ENCODE measurements at regions not wholly inside any gene's neighbourhood (a gene's known extent, or its start where the extent isn't known, plus 50 kb on each side); places are given as distances from the start of the nearest gene placed in this dataset.

DNA sequence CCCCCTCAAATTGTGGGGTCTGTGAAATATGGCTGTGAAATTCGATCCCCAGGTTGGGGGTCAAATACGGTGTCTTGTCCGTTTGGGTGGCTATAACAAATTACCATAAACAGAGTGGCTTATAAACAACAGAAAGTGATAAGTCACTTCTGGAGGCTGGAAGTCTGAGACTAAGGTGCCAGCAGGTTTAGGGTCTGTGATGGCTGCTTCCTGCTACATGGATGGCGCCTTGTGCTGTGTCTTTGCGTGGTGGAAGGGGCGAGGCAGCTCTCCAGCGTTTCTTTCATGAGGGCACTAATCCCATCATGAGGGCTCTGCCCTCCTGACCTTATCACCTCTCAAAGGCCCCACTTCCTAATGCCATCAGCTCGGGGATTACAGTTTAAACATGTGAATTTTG lies 120.0 kb downstream of the IRF8 start:
- DNase-seq = no peak

DNA sequence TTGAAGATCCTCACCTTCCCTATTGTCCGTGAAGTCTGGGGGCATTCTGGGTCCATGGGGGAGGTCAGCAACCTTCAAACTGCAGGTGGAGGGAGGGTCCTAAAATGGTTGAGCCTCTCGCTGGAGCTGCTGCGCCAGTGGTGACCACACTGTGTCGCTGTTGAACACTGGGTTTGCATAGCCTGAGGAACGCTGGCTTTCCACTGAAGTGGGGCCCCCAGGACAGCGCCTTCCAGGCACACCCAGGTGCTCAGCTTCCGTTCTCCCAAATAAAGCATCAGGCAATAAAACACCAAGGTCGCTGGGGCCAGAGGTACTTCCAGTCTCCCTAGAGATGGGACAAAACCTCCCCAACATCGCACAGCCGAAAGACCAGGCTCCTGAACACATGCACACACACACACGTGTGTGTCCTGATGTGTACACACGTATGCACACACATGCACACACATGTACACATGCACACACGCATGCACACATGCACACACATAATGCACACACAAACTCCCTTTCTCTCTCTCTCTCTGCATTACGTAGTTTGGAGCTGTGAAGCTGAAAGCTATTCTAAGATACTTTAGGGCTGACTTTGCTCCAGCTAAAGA lies 120.6 kb downstream of the IRF8 start:
- no peak for DNase-seq

DNA sequence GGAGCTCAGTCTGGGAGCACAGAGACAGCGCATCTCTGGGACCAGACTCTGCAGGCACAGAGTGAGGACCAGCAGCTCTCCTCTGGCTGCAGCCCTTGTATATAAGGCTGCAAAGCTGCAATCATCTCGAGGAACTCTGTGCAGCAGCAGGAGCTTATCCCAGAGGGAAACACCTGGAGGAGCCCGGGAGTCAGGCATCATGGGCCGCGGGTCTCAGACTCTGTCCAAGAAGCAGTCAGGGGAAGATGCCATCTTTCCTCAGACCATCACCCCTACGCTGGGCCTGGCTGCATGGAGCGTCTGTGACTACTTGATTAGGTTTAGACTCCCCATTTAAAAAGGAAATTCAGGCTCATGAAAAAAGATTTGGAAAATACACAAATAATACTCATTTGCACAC lies 122.0 kb downstream of the IRF8 start:
- DNase-seq = no peak

DNA sequence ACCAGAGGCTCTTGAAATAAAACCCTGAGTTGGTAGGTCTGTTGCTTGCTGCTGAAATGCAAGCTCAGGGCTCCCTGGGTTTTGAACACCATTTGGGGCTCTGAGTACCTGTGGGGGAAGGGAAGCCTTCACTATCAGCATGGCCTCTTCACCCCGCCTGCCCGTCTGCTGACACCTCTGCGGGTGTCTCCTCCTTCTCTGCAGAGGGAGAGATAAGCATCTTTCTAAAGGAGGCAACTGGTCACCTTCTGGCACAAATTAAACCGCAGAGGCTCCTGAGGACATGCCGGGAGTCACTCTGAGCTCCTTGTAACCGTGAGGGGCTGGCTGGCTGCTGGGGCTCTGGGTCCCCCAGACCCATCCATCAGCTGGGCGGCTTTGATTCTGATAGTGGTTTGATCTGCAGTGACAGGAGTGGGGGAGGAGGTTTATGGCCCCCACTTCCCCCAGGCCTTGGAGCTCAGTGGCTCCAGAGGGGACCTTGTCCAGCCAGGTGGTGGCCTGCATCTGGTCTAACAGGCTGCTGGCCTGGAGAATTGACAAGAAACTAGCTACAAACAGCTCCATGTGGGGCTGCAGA lies 123.5 kb downstream of the IRF8 start:
- no peak for DNase-seq

DNA sequence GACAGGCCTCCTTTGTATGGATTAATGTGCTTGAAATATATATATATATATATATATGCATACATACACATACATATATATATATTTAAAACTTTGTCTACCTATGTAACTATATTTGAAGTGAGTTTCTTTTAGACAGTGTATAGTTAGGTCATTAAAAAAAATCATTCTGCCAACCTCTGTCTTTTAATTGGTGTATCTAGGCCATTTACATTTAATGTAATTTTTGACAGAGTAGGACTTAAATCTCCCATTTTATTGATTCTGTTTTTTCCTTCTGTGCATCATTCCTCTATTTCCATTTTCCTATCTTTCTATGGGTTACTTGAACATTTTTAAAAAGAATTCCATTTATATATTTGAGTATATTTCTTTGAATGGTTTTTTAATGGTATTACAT lies 125.2 kb downstream of the IRF8 start:
- no peak for DNase-seq

DNA sequence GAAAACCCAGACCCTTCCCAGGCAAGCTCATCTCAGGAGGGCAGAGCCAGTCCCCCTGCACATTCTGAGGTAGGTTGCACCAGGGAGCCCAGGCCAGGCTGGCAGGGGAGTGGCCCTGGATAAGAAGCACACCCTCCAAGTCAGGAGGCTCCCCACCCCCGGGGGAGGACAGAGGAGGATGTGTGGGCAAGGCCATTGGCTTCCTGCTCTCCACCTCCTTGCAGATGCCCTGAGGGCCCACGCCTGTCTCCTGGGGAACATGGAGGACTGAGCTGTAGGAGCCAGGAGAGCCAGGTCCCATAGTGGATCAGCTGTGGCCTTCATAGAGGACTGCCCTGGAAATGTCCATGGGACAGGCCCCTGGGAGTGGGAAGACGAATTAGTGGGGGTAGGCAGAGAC lies 126.7 kb downstream of the IRF8 start:
- no peak for DNase-seq

DNA sequence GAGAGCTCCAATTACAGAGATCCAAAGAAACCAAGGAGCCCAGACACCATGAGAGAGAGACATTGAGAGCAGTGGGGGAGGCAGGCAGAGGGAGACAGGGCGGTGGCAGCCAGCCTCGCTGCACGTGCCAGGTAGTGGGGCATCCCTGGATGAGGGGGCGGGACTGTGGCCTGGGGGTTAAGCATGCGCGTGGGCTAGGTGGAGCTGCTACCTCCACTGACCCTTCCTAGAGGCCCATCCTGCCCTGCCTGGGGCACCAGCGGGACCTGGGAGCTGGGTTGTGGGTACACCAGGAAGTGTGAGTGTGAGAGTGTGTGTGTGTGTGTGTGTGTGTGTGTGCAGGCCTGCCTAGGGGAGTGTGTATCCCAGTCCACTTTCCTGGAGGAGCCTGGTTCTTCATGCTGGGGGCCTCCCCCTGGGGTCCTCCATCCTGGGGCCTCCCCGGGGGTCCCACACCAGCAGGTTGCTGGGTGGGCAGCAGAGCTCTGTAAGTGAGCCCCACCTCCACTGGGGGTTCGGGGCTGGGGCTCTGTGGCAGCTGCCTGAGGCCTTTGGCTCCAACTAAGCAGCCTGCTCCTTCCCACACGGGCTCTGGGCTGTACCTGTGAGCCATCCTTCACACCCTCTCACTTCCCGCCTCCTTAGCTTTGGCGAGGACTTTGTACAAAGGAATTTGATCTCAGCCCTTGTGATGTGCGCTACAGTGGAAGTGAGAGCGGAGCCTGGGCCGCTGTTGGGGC lies 127.4 kb downstream of the IRF8 start:
- DNase-seq = no peak

DNA sequence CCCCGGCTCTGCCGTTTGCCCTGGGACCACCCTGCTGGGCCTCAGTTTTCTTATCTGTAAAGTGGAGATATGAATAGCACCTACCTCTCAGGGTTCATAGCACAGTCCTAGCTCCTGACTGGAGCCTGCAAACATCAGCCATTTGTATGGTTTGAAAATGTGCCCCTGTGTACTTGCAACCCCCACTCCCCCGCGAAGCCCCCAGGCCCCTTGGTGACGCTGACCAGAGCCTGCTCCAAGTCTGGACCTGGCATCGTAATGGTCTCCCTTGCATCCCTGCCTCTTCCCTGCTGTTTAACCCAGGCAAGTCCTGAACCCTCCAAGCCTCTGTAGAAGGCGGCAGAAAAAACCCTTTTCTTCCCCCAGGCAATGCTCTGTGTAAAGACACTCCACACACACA lies 128.0 kb downstream of the IRF8 start:
- no peak for DNase-seq

DNA sequence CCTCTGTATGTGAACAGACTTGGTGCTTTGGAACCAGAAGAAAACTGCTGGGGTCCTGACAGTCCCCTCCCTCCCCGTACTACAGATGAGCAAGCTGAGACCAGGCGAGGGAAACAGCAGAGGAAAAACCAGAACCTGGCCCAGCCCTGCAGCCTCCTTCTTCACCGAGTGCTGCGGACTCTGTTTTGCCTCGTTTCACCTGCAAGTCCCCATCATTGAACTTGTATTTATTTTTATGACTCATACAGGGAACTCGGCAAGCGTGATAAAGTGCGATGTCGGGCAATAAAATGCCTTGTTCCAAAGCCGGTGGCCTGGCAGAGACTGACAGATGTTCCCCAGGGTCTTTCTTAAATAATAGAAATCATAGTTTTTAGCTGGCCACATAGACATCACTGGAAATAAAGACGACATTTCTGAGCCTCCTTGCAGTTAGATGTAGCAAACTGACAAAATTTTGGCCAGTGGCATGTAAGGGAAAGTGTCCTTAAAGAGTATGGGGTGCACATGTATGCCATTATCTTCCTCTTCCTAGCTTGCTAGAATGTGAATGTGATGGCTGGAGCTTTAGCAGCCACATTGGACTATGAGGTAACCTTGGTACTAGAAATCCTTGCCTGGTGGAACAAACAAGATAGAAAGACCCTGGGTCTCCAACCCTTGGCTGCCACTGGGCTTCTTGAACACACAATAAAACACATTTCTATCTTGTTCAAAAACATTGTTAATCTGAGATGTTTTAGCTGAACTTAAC lies 128.6 kb downstream of the IRF8 start:
- no peak for DNase-seq

DNA sequence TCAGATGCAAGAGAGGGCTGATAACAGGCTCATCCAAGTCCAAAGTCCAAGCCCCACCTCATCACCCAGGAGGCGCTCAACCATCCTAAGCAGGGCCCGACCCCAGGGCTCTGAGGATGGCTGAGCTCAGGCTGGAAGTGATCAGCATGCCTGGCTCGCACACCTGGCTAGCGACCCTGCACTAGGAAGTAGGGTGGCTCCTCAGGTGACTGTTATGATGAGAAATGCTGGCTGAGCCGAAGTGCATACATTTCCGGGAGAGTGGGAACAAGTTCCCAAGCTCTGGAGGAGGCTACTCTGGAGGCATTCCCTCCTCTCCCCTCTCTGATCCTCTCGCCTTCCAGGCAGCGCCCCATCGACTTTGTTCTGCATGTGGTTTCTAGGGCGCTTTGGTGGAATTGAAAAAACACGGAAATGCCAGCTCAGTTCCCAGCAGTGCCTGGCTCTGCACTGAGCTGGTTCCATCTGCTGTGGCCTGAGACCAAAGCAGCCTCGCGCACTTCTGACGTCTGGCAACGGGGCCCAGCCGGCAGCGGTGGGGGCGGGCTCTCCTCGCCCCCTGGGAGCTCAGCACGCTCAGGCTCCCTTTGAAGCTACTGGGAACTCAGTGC lies 130.3 kb downstream of the IRF8 start:
- no peak for DNase-seq

DNA sequence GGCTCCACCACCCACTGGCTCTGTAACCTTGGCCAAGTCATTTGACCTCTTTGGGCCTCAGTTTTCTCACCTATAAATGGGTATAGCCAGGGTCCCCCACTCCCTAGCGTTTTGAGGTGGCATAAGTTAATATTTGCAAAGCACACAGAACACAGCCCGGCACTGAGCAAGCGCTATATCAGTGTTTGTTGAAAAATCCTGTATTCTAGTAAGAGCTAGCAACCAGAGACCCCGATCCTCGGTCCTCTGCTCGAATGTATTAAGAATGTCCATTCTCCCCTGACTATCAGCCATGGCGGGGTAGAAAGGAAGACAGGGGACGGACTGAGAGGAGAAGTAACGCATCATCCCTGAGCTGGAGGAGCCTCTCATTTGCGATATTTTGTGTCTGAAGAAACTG lies 131.2 kb downstream of the IRF8 start:
- no peak for DNase-seq

DNA sequence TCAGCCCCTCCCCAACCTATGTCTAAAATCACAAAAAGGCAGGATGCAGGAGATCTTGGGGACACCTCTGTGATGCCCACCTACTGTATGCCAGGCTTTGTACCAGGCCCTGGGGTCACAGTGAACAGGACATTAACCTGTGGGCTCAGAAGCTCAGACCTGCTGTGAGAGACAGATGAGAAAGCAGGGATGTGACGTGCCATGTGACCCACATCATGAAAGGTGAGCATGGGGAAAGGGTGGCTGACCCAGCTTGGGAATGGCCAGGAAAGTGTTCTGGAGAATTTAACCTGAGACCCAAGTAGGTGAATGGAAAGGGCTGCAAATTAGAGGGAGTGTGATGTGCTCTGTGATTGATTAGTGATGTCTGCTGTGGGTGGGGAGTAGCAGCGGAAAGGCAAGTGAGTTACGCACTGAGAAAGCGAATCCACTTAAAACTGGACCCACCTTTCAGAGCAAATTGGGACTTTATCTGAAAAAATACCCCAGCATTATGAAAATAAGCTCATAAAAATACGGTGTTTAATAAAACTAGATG lies 132.2 kb downstream of the IRF8 start:
- DNase-seq = no peak

DNA sequence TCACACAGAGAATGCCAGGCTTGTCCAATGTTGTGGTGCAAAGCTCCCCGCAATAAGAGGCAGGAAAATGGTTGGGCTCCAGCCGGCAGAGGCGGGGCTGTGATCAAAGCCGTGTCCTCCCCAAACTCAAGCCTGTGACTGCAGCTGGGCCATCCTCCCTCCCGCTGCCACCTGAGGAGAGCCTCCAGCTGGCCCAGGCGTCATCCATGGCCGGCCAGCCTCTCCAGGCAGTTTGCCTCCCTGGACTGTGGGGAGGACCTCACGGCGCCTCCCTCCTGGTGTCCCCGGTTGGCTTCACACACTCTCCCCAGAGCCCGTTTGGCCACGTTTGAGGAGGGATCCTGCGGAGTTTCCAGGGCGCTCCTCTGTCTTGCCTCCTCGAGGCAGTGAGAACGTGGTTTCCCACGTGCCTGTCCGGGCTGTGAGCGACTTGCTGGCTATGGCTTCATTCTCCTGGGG lies 134.1 kb downstream of the IRF8 start:
- DNase-seq = no peak

DNA sequence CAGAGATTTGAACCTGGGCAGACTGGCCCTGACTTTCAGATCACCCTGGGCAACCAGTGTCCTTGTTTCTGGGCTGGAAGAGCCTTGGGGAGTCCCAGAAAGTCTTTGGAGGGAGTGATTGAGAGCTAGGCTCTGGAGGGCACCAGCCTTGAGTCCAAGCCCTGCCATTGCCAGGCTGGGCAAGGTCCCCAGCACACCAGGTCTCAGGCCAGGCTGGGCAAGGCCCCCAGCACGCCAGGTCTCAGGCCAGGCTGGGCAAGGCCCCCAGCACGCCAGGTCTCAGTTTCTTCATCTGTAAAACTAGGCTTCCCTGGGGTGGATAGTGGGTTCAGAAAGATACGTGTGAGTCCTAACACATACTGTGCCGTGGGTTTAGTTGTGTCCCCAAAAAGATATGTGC lies 135.0 kb downstream of the IRF8 start:
- DNase-seq = no peak

DNA sequence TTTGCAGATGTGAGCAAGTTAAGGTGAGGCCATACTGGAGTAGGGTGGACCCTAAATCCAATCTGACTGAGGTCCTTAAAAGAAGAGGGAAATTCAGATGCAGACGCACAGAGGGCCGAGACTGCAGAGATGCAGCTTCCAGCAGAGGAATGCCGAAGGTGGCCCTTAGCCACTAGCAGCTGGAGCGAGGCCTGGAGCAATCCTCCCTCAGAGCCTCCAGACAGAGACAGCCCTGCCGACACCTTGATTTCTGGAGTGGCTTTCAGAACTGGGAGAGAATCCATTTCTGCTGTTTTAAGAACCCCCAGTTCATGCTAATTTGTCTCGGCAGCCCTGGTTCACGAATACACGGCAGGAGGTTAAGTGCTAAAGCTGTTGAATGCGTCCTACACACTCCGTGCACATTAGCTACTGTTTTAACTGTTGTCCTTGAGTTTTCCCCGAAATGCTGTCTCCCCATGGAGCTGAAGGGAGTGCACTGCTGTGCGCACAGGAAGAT lies 135.5 kb downstream of the IRF8 start:
- DNase-seq = no peak

DNA sequence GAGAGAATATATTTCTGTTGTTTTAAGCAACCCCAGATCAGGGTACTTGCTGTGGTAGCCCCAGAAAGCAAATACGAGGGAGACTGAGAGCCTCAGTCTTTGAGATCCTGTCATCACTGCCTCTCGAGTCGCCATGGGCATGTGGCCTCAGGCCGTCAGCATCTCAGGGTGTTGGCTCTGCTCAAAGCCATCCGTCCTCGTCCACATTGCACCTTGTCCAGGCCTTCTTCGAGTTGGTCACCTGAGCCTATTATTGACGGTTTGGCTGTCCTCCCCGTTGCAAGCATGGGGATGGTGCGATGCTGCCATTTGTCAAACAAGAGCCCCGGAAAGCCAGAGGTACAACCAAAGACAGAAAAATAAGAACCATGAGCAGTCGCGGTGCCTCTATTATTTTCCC lies 136.9 kb downstream of the IRF8 start:
- no peak for DNase-seq

DNA sequence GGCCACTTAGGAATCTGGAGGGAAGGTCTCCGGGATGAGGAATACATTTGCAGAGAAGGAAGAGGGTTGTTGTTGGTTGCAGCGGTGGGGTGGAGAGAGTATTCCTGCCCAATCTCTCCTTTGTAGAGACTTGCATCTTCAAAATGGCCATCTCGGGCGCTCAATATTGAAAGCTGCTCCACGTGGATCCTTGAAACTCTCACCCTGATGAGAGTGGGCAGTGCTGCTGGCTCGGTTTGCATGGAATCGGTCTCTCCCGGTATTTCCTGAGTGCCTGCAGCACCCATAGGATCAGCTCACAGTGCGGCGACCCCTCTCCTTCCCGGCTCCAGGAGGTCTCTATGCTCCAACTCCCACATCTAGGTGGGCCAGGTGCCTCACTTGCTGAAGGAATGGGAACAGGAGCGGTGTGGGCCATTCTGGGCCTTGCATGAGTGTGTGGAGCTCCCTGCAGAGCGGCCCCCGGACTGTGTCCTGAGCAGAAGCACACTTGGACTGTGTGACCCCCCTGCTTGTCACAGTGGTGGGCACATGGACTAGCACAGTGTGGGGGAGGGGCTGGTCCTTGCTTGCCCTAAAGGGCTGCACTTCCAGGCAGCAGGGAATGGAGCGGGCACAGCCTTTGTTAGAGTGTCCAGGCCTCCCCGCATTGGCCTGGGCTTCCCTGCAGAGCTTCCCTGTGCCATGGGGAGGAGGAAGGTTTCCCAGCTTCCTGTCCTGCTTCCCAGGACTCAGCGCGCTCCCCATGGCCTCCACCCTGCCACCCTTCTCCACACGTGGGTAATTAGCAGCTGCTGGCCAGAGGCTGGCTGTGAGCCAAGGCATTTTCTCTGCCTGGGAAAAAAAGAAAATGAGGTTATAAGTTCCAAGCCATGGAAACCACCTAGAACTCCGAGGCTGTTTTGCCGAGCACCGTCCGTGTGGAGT lies 139.3 kb downstream of the IRF8 start:
- no peak for DNase-seq

DNA sequence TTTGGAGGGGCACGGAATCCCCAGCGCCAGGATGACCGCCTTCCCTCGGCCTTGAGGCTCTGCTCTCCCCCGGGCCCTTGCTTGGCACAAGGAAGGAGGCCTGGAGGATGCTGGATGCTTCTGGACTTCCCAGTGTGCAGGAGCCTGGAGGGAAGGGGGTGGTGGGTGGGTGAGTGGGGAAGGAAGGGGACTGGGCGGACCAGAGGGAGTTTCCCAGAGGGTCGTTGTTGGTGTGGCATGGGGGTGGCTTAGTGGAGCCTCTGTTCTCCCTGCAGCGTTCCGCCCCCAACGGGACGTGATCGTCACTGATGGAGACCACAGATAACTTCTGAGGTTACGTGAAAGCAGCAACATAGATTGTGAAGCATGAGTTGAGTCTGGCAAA lies 140.0 kb downstream of the IRF8 start:
- DNase-seq = peak; percentile 67

DNA sequence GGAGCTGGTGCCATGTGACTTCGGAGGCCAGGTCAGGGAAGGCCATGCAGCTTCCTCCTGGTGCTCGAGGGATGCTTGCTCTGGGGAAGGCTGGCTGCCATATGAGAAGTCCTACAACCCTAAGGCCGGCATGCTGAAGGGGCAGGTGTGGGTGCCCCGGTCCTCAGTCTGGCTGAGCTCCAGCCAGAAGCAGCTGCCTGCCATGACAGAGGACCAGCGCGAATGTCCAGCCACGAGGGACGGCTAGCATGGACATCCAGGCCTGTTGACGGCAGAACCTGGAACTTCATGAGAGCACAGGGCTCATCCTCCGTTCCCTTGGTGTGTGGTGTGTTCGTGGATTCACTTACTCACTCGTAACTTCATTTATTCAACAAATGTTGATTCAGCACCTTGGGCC lies 140.6 kb downstream of the IRF8 start:
- no peak for DNase-seq

DNA sequence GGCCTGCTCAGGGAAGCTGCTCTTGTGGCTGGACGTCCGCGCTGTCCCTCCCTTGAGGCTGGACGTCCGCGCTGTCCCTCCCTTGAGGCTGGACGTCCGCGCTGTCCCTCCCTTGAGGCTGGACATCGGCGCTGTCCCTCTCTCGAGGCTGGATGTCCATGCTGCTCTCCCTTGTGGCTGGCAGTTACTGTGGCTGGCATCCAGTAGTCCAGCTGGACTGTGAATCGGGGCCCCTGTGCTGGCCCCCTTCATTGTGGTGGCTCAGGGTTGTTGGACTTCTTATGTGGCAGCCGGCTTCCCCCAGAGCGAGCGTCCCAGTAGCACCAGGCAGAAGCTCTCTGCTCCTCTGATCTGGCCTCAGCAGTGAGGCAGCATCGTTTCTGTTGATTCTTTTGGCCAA lies 141.5 kb downstream of the IRF8 start:
- no peak for DNase-seq

DNA sequence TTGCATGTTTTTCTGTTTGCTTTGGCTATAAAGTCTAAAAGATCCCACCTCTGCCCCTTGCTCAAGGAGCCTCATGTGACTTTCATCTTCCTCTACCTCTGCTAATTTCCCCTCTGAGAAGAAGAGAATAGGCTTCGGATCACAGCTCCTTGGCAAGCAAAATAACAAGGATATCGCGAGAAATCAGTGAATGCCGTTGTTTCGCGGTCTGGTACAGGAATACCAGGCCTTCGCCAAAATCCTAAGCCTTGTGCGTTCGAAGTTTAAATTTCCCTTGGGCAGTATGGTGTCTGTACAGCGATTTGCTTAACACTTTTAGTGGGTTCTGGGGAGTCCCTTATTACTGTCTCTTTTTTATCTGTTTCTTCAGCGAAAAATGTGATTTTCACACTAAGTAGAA lies 142.3 kb downstream of the IRF8 start:
- DNase-seq = no peak

DNA sequence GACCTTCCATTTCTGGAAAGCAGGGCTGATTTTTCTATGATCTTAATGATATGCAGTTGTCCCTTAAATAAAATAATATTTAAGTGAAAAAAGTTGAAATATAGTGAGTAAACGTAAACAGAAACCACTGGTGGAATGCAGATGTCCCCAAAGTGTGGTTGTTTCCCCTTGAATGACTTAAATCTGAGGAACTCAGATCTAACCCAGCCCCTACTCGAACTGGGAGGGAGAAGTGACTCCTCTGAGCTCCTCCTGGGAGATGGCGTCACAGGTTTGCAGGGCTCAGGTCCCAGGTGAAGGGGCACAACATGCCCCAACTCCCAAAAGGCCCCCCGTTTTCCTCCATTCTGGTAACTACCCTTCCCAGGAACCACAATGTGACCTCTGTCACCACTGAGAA lies 142.8 kb downstream of the IRF8 start:
- DNase-seq = no peak

Data from stimulated activated CD8-positive, alpha-beta memory T cell treated with anti-CD3 and anti-CD28 coated beads, Interleukin-4, amount 100 ng/mL, for 48 hours (primary cell).